Hepatocyte (in vitro differentiated cells): ENCODE measurements at regions not wholly inside any gene's neighbourhood (a gene's known extent, or its start where the extent isn't known, plus 50 kb on each side); places are given as distances from the start of the nearest gene placed in this dataset.

Experiments used
- DNase-seq: peaks from one replicate; pipeline ENCODE4 v3.0.0-alpha.2; 2016; ENCODE audit warnings: low spot score
- H2AFZ ChIP-seq: fragments of 200-600 bp; sonication (generic); 2 replicates; pipeline ENCODE4 v1.6.0; 2016; ENCODE audit warnings: antibody characterized with exemption, mild to moderate bottlenecking
- H3K27ac ChIP-seq: fragments of 200-600 bp; sonication (generic); 2 replicates; pipeline ENCODE4 v1.5.1; 2016; ENCODE audit warnings: mild to moderate bottlenecking
- H3K27me3 ChIP-seq: fragments of 200-600 bp; sonication (generic); 2 replicates; pipeline ENCODE4 v1.6.1; 2016
- H3K36me3 ChIP-seq: fragments of 200-600 bp; sonication (generic); replicated peaks from 2 replicates; pipeline ENCODE4 v1.5.1; 2016; ENCODE audit warnings: low read depth; ENCODE audit not compliant: insufficient read depth
- H3K4me1 ChIP-seq: fragments of 200-600 bp; sonication (generic); 2 replicates; pipeline ENCODE4 v1.5.1; 2016; ENCODE audit warnings: mild to moderate bottlenecking, moderate library complexity; ENCODE audit not compliant: insufficient read depth
- H3K4me2 ChIP-seq: fragments of 200-600 bp; sonication (generic); 2 replicates; pipeline ENCODE4 v1.6.0; 2016
- H3K4me3 ChIP-seq: fragments of 200-600 bp; sonication (generic); 2 replicates; pipeline ENCODE4 v1.5.1; 2016; ENCODE audit warnings: mild to moderate bottlenecking
- H3K79me2 ChIP-seq: fragments of 200-600 bp; sonication (generic); 2 replicates; pipeline ENCODE4 v1.6.0; 2017; ENCODE audit warnings: mild to moderate bottlenecking
- H3K9me2 ChIP-seq: fragments of 200-600 bp; sonication (generic); replicated peaks from 2 replicates; pipeline ENCODE4 v1.6.0; 2017; ENCODE audit warnings: mild to moderate bottlenecking; ENCODE audit not compliant: insufficient read depth
- H3K9me3 ChIP-seq: fragments of 200-600 bp; sonication (generic); 2 replicates; pipeline ENCODE4 v1.5.1; 2016; ENCODE audit warnings: low read depth, mild to moderate bottlenecking
- H4K20me1 ChIP-seq: fragments of 200-600 bp; sonication (generic); 2 replicates; pipeline ENCODE4 v1.6.0; 2016; ENCODE audit warnings: mild to moderate bottlenecking; ENCODE audit not compliant: insufficient read depth, poor library complexity, severe bottlenecking
- CTCF ChIP-seq: fragments of 200-600 bp; sonication (generic); IDR thresholded peaks from 2 replicates; pipeline ENCODE4 v1.5.1; 2016; ENCODE audit warnings: antibody characterized with exemption, mild to moderate bottlenecking; ENCODE audit not compliant: poor library complexity
- EZH2 ChIP-seq: fragments of 200-600 bp; sonication (generic); IDR thresholded peaks from 2 replicates; pipeline ENCODE4 v1.6.1; 2016; ENCODE audit warnings: antibody characterized with exemption, mild to moderate bottlenecking, borderline replicate concordance
- EZH2phosphoT487 ChIP-seq: fragments of 200-600 bp; sonication (generic); IDR thresholded peaks from one replicate; pipeline ENCODE4 v1.6.1; 2018; ENCODE audit warnings: antibody characterized with exemption, mild to moderate bottlenecking, low read depth, moderate library complexity; ENCODE audit not compliant: unreplicated experiment, severe bottlenecking
- WGBS: methylation state at CpG from one replicate; pipeline ENCODE4 v1.1.6; 2016; ENCODE audit warnings: low lambda C conversion rate; ENCODE audit errors: missing lambda C conversion rate; 5-methylcytosine and 5-hydroxymethylcytosine counted together

GRCh38 chr15:98425173-98425572 is 223.2 kb upstream of the IGF1R start:
- H3K9me3 ChIP-seq, result no peaks in the 10 kb centered on the region
- no peak overlapping the region for H2AFZ ChIP-seq
- H3K4me3 ChIP-seq, result no peak overlapping the region
- H3K27me3 ChIP-seq, result peaks cover 52% of the 10 kb centered on the region
- no peak overlapping the region for H3K4me2 ChIP-seq
- H3K79me2 ChIP-seq, result no peaks in the 10 kb centered on the region
- H3K36me3 ChIP-seq, result no peaks in the 10 kb centered on the region
- DNase-seq, result no peak
- no peak overlapping the region for H3K27ac ChIP-seq
- no peaks in the 10 kb centered on the region for H3K9me2 ChIP-seq
- no peaks in the 10 kb centered on the region for H4K20me1 ChIP-seq
- 81% methylated on average over 11 of the region's 11 CpGs for WGBS
- H3K4me1 ChIP-seq, result no peaks in the 10 kb centered on the region
- no peak for TF ChIP-seq EZH2phosphoT487
- TF ChIP-seq CTCF, result no peak
- no peak for TF ChIP-seq EZH2

- DNase-seq, result no peak
- no peaks in the 10 kb centered on the region for H4K20me1 ChIP-seq
Measured at GRCh38 chr15:98427321-98427720, 221.0 kb upstream of the IGF1R start.

GRCh38 chr15:98428253-98428989 is 219.9 kb upstream of the IGF1R start:
- 2% methylated on average over 49 of the region's 49 CpGs for WGBS
- Histone ChIP-seq H3K4me3 (peak overlapping the region; percentile 41), H3K27me3 (peaks cover 24% of the 10 kb centered on the region), H3K79me2 (no peaks in the 10 kb centered on the region), H3K36me3 (no peaks in the 10 kb centered on the region), H3K9me2 (no peaks in the 10 kb centered on the region), H3K4me1 (no peaks in the 10 kb centered on the region), H3K27ac (peak overlapping the region; percentile 58), H3K4me2 (peak overlapping the region; percentile 96), H3K9me3 (no peaks in the 10 kb centered on the region), H2AFZ (peak overlapping the region; percentile 67), H4K20me1 (no peaks in the 10 kb centered on the region)
- TF ChIP-seq EZH2phosphoT487, result no peak
- TF ChIP-seq EZH2, result no peak
- TF ChIP-seq CTCF, result peak; percentile 90
- peak; percentile 84 for DNase-seq

More at GRCh38 chr15:98427321-98427720, 221.0 kb upstream of the IGF1R start:
- H3K9me2 ChIP-seq, result no peaks in the 10 kb centered on the region
- WGBS, result 59% methylated on average over 8 of the region's 8 CpGs
- H3K27ac ChIP-seq, result no peak overlapping the region
- no peak overlapping the region for H3K4me2 ChIP-seq
- no peak for TF ChIP-seq CTCF
- TF ChIP-seq EZH2phosphoT487, result no peak
- no peak for TF ChIP-seq EZH2
- H3K4me1 ChIP-seq, result no peaks in the 10 kb centered on the region
- H3K4me3 ChIP-seq, result no peak overlapping the region
- H2AFZ ChIP-seq, result no peak overlapping the region
- no peaks in the 10 kb centered on the region for H3K79me2 ChIP-seq
- peaks cover 33% of the 10 kb centered on the region for H3K27me3 ChIP-seq
- no peaks in the 10 kb centered on the region for H3K9me3 ChIP-seq
- no peaks in the 10 kb centered on the region for H3K36me3 ChIP-seq
